HG03571 (cell line): ENCODE measurements at regions not wholly inside any gene's neighbourhood (a gene's known extent, or its start where the extent isn't known, plus 50 kb on each side); places are given as distances from the start of the nearest gene placed in this dataset.
"Not testable (repeated sequence)": the region's sequence is repeated elsewhere in the genome, so short reads cannot be mapped to it uniquely, and the experiment has no call there.

Experiments
- ATAC-seq: cut with Tn5 transposase; IDR thresholded peaks from one replicate; pipeline ENCODE4 v1.9.1; 2021; ENCODE audit not compliant: unreplicated experiment

GRCh38 chr7:90053094-90053493 is 101.2 kb upstream of the STEAP1 start:
- ATAC-seq: no peak

DNA sequence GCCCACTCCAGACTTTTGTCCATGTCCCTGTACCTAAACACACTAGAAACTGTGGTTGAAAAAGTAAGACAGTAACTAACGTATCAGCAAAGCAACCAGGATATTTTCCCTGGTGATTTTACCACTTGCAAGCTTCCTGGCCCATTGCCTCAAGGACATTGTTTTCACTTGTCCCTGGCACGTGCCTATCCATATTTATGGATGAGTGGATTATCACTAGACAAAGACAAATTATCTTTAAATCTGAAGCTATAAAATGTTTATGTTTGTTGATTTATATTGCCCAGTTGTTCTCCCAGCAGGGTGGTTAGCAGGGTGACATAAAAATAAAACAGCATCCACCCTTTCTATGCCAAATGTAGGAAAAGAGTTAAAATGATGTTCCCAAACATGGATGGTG is 93.2 kb upstream of the STEAP1 start:
- ATAC-seq: no peak

DNA sequence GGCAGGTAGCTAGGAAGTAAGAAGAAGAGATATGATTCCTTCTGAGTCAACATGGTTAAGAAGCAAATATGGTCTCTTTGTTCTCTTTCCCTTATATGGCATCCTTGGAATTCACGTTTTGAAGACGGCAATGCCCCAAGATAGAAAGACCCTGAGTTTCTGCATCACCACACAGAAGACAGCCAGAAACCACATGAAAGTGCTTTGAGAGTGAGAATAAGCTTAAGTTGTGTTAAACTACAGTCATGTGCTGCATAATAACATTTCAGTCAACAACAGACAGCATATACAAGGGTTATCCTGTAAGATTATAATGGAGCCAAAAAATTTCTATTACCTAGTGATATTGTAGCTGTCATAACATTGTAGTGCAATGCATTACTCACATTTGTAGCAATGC is 89.9 kb upstream of the STEAP1 start:
- ATAC-seq: no peak

DNA sequence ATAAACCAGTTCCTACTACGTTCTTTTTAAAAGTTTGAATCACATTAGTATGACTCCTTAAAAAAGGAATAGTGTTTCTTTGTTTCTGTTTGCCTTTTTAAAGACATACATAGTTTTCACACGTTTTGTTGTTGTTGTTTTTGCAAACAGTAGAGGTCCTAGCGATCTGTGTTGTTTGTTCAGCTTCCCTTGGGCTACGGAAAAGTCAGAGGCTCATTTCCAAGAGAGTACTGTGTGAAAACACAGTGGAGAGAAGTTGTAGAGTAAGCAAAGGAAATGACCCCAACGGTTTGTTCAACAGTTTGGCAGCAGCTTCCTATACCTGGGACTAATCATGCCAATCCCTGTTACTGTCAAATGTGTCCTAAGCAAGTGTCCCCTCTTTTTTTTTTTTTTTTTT is 87.1 kb upstream of the STEAP1 start:
- no peak for ATAC-seq

- not testable (repeated sequence) for ATAC-seq
These were observed 84.0 kb upstream of the STEAP1 start for GRCh38 chr7:90070238-90070637.

DNA sequence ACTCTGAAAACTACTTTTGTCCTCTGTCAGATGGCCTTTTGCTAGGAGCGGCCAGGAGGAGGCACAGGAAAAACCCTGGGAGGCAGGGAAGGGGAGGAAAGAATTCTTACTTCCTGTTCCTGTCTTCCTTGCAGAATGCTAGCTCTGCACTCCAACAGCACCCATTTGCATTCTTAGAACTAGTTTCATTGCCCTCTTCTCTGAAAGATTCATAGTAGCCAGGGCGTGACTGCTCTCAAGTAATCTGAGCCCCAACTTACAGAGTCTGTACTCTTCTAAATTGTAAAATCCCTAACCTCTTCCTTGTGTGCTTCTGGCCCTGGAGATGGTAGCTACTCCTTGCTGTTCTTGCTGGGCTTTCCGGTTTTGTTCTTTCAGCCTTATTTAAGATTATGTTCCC is 75.3 kb upstream of the STEAP1 start:
- no peak for ATAC-seq

- no peak for ATAC-seq
These were observed 72.6 kb upstream of the STEAP1 start for GRCh38 chr7:90081621-90082020.

- no peak for ATAC-seq
These were observed 61.8 kb upstream of the STEAP1 start for GRCh38 chr7:90092506-90092905.

GRCh38 chr7:90094030-90094429 is 60.2 kb upstream of the STEAP1 start:
- no peak for ATAC-seq
